Kidney tubule cell (primary cell): ENCODE measurements at regions not wholly inside any gene's neighbourhood (a gene's known extent, or its start where the extent isn't known, plus 50 kb on each side); places are given as distances from the start of the nearest gene placed in this dataset.

Experiments used
- DNase-seq: peaks from one replicate; pipeline ENCODE4 v3.0.0-alpha.2; 2018; ENCODE audit warnings: low spot score

DNA sequence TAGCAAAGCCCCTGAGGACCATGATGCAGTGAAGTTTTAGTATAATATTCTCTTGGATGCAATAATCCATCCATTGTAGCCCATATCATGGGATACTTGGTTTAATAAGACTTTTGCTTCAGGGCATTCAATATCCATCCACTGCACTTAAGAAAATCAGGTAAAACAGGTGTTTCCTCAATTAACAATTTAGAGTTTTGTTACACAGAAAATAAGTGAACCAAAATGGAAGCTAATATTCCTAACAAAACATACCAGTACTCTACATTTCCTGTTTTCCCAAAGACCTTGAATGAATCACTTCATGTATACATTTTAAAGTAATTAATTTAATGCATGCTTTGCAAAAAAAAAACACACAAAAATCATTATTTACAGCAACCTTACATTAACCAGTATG is 305.6 kb downstream of the NR2F1-AS1 start:
- DNase-seq: no peak

DNA sequence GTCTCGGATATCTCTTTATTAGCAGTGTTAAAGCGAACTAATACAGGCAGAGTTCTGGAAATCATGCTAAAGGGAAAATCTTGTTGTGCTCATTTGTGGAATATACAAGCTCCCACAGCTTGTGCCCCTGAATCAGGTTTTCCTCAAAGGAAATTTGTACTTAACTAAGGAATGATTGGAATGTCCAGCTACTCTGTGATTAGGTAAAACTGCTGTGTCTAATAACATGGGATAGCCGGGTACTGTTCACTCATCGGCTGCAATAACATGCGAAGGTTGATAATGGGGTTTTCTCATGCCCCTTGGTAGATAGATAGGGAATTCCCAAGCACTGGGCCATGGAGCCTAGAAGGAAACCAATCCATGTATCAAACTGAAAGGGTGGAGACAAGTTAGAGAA is 306.7 kb downstream of the NR2F1-AS1 start:
- DNase-seq: peak; percentile 85

- DNase-seq: peak; percentile 88
Observed at GRCh38 chr5:93273176-93273575, 307.8 kb downstream of the NR2F1-AS1 start.

GRCh38 chr5:93272108-93272507 is 308.9 kb downstream of the NR2F1-AS1 start:
- no peak for DNase-seq

GRCh38 chr5:93267736-93268135 is 313.3 kb downstream of the NR2F1-AS1 start:
- DNase-seq: no peak

GRCh38 chr5:93267276-93267675 is 313.7 kb downstream of the NR2F1-AS1 start:
- DNase-seq: no peak

DNA sequence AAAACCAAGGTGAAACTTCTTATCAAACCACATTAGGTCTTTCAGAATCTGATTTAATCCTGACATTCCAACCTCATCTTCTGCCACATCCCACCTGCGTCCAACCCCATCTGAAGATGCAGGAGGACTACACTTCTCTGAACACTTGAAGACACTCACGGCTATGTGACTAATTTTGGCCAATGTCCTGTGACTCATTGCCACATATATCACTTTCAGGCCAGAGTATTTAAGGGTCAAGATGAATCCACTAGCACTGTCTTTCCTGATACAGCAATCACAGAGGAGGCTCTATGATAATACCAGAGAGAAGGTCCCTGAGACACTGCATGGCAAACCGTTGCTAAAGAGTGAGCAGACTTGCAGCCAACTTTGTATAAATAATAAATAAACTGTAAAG is 323.4 kb downstream of the NR2F1-AS1 start:
- peak; percentile 55 for DNase-seq

DNA sequence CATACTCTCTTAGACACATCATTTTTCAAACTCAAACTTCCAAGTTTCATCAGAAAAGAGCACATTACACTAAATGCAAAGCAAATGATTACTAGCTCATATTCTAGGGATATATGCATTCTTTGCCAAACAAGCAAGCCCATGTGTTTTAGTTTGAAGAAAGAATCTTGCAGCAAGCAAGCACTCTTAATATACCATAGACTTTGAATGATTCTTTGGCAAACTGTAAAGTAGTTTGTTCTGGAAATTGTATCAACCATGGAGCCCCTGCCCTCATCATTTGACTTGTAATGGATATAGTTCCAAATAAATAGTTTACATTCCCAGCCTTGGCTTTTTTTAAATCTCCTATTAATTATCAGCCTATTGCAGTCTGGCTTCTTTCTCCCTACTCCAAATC is 325.2 kb downstream of the NR2F1-AS1 start:
- DNase-seq: no peak

- DNase-seq: no peak
Observed at GRCh38 chr5:93252165-93252564, 328.9 kb downstream of the NR2F1-AS1 start.

DNA sequence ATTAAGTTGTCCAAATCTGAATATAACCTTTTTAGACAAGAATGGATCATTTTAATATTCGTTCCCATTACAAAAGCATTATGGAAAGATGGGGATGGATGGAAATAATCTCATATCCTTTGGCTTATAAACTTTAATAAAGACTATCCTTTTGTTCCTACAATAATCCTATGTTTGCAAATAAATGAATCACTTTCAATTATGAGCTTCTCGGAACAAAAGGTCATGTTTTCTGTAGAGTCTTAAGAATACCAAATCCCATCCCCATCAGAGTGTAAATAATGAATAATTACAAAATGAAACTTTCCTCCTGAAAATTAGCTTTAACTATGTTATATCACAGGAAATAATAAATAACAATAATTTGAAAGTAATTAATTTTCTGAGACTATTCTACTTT is 329.7 kb downstream of the NR2F1-AS1 start:
- no peak for DNase-seq

GRCh38 chr5:93250424-93250823 is 330.6 kb downstream of the NR2F1-AS1 start:
- DNase-seq: no peak

GRCh38 chr5:93249651-93250289 is 331.2 kb downstream of the NR2F1-AS1 start:
- DNase-seq: peak; percentile 74

- no peak for DNase-seq
Observed at GRCh38 chr5:93247105-93247504, 333.9 kb downstream of the NR2F1-AS1 start.

GRCh38 chr5:93246090-93246855 is 334.7 kb downstream of the NR2F1-AS1 start:
- no peak for DNase-seq

GRCh38 chr5:93245226-93245625 is 335.8 kb downstream of the NR2F1-AS1 start:
- DNase-seq: no peak

- DNase-seq: no peak
Observed at GRCh38 chr5:93243481-93243880, 337.5 kb downstream of the NR2F1-AS1 start.

DNA sequence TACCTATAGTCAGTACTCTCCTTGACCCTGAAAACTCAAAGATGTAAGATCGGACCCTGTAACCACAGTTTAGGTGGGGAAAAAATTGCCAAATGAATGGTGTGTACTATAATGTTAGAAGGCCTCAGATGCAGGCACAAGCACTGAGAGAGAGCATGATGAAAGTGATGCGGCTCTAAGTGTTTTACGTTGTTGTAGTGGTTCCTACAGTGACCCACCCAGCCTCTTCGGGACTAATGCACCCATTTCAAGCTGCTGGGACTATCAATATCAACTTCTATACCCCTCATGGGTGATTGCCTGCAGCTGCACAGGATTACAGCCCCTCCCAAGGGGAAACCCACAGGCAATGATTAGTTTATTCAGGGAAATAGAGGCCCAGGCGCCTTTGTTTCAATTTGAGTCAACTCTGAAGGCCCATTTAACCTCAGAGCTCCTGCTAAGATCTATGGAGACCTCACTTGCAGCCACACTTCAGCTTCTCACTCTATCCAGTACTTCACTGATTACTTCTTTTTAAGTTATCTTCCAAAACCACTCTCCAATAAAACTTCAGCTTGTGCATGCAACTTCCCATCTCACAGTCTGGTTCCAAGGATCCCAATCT is 340.7 kb downstream of the NR2F1-AS1 start:
- no peak for DNase-seq

GRCh38 chr5:93236807-93237421 is 344.1 kb downstream of the NR2F1-AS1 start:
- peak; percentile 54 for DNase-seq

DNA sequence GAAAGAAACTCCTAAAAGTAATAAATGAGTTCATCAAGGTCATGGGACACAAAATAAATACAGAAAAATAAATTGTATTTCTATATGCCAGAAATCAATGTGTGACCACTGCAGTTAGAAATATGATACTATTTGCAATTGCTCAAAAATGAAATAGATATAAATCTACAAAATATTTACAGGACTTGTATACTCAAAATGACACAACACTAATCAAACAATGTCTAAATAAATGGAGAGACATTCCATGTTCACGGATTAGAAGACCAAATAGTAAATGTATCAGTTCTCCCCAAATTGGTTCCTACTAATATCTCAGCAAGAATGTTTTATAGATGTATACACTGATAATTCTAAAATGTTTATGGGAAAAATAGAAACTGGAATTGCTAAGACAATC is 345.3 kb downstream of the NR2F1-AS1 start:
- DNase-seq: no peak

- DNase-seq: no peak
Observed at GRCh38 chr5:93226202-93226735, 354.8 kb downstream of the NR2F1-AS1 start.

- DNase-seq: no peak
Observed at GRCh38 chr5:93225748-93226147, 355.3 kb downstream of the NR2F1-AS1 start.

GRCh38 chr5:93224624-93225023 is 356.4 kb downstream of the NR2F1-AS1 start:
- DNase-seq: no peak

DNA sequence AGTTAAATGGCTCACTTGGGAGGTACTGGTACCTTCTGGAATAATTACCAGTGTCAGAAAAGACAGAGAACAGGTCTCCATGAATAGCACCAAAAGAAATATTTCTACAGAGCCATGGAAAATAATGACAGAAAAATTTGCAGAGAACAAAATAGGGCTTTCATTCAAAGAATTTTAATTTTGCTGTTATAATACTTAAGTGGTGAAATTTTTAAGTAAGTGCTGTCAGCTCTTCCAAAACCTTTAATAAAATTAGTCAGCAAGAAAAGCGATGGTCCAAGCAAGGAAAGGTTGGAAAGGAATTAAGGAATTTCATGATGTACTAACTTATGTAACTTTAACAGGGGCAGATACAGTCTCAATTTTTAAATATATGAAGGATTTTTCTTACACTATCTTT is 359.2 kb downstream of the NR2F1-AS1 start:
- DNase-seq: no peak
